ENCODE measurements at regions not wholly inside any gene's neighbourhood (a gene's known extent, or its start where the extent isn't known, plus 50 kb on each side); places are given as distances from the start of the nearest gene placed in this dataset.

- peaks cover 3% of the 10 kb centered on the region for H3K36me3 Mint-ChIP-seq (ENCODE audit: low read depth)
- no peak overlapping the region for H3K4me3 Mint-ChIP-seq (ENCODE audit: unreplicated experiment)
- H3K27me3 Mint-ChIP-seq (ENCODE audit: low read depth) = no peaks in the 10 kb centered on the region
- H3K27ac Mint-ChIP-seq (ENCODE audit: unreplicated experiment) = no peak overlapping the region
- TF ChIP-seq CTCF (IDR thresholded peaks at IDR 0.05) = no peak
- H3K4me1 Mint-ChIP-seq (ENCODE audit: low read depth) = peaks cover 6% of the 10 kb centered on the region
- DNase-seq (ENCODE audit: low spot score) = no peak
- peaks cover 19% of the 10 kb centered on the region for H3K9me3 Mint-ChIP-seq (ENCODE audit: low read depth)
Measured at GRCh38 chr5:92372766-92373165, 989.6 kb upstream of the ARRDC3 start.

- TF ChIP-seq CTCF (IDR thresholded peaks at IDR 0.05) = no peak
- Mint-ChIP-seq H3K36me3 (ENCODE audit: low read depth) (peaks cover 3% of the 10 kb centered on the region), H3K27me3 (ENCODE audit: low read depth) (no peaks in the 10 kb centered on the region), H3K4me3 (ENCODE audit: unreplicated experiment) (no peak overlapping the region), H3K9me3 (ENCODE audit: low read depth) (peaks cover 19% of the 10 kb centered on the region), H3K4me1 (ENCODE audit: low read depth) (peaks cover 6% of the 10 kb centered on the region), H3K27ac (ENCODE audit: unreplicated experiment) (no peak overlapping the region)
- DNase-seq (ENCODE audit: low spot score) = no peak
Measured at GRCh38 chr5:92371889-92372235, 988.7 kb upstream of the ARRDC3 start.

- Mint-ChIP-seq H3K27ac (ENCODE audit: unreplicated experiment) (no peak overlapping the region), H3K36me3 (ENCODE audit: low read depth) (peaks cover 3% of the 10 kb centered on the region), H3K9me3 (ENCODE audit: low read depth) (peaks cover 19% of the 10 kb centered on the region), H3K4me3 (ENCODE audit: unreplicated experiment) (no peak overlapping the region), H3K27me3 (ENCODE audit: low read depth) (no peaks in the 10 kb centered on the region), H3K4me1 (ENCODE audit: low read depth) (peaks cover 6% of the 10 kb centered on the region)
- TF ChIP-seq CTCF (IDR thresholded peaks at IDR 0.05) = no peak
- DNase-seq (ENCODE audit: low spot score) = no peak
Measured at GRCh38 chr5:92371171-92371888, 988.2 kb upstream of the ARRDC3 start.

GRCh38 chr5:92370032-92370431, 986.9 kb upstream of the ARRDC3 start:
- H3K9me3 Mint-ChIP-seq (ENCODE audit: low read depth) = peaks cover 19% of the 10 kb centered on the region

GRCh38 chr5:92369587-92369986, 986.5 kb upstream of the ARRDC3 start:
- Mint-ChIP-seq H3K27ac (ENCODE audit: unreplicated experiment) (no peak overlapping the region), H3K36me3 (ENCODE audit: low read depth) (peaks cover 3% of the 10 kb centered on the region), H3K4me3 (ENCODE audit: unreplicated experiment) (no peak overlapping the region), H3K9me3 (ENCODE audit: low read depth) (peaks cover 19% of the 10 kb centered on the region), H3K27me3 (ENCODE audit: low read depth) (no peaks in the 10 kb centered on the region), H3K4me1 (ENCODE audit: low read depth) (peaks cover 17% of the 10 kb centered on the region)
- no peak for TF ChIP-seq CTCF (IDR thresholded peaks at IDR 0.05)
- no peak for DNase-seq (ENCODE audit: low spot score)

More at GRCh38 chr5:92370032-92370431, 986.9 kb upstream of the ARRDC3 start:
- no peak overlapping the region for H3K27ac Mint-ChIP-seq (ENCODE audit: unreplicated experiment)
- H3K27me3 Mint-ChIP-seq (ENCODE audit: low read depth) = no peaks in the 10 kb centered on the region
- H3K4me3 Mint-ChIP-seq (ENCODE audit: unreplicated experiment) = no peak overlapping the region
- no peak for TF ChIP-seq CTCF (IDR thresholded peaks at IDR 0.05)
- no peak for DNase-seq (ENCODE audit: low spot score)
- peaks cover 14% of the 10 kb centered on the region for H3K4me1 Mint-ChIP-seq (ENCODE audit: low read depth)
- peaks cover 3% of the 10 kb centered on the region for H3K36me3 Mint-ChIP-seq (ENCODE audit: low read depth)
